ENCODE measurements at regions not wholly inside any gene's neighbourhood (a gene's known extent, or its start where the extent isn't known, plus 50 kb on each side); places are given as distances from the start of the nearest gene placed in this dataset.
"Not testable (repeated sequence)": the region's sequence is repeated elsewhere in the genome, so short reads cannot be mapped to it uniquely, and the experiment has no call there.

GRCh38 chr11:91997226-91997625, 227.4 kb upstream of the FAT3 start:
- Histone ChIP-seq H3K36me3 (replicated peaks; ENCODE audit: low read depth, low read length) (no peaks in the 10 kb centered on the region), H3K79me2 (ENCODE audit: low read length) (no peaks in the 10 kb centered on the region), H2AFZ (ENCODE audit: low read depth, low read length) (no peak overlapping the region), H3K27ac (ENCODE audit: low read length) (no peak overlapping the region), H3K4me3 (ENCODE audit: low read length) (no peak overlapping the region), H3K9ac (ENCODE audit: low read length) (no peak overlapping the region), H3K4me2 (ENCODE audit: low read length) (no peak overlapping the region), H3K4me1 (ENCODE audit: low read length) (no peaks in the 10 kb centered on the region), H4K20me1 (ENCODE audit: insufficient read depth, low read length) (no peaks in the 10 kb centered on the region), H3K9me3 (ENCODE audit: insufficient read depth, low read length) (no peaks in the 10 kb centered on the region), H3K27me3 (ENCODE audit: low read depth, low read length) (no peaks in the 10 kb centered on the region)
- TF ChIP-seq EZH2phosphoT487 (IDR thresholded peaks at IDR 0.05; ENCODE audit: low read depth) = no peak
- TF ChIP-seq, protein P1, sequence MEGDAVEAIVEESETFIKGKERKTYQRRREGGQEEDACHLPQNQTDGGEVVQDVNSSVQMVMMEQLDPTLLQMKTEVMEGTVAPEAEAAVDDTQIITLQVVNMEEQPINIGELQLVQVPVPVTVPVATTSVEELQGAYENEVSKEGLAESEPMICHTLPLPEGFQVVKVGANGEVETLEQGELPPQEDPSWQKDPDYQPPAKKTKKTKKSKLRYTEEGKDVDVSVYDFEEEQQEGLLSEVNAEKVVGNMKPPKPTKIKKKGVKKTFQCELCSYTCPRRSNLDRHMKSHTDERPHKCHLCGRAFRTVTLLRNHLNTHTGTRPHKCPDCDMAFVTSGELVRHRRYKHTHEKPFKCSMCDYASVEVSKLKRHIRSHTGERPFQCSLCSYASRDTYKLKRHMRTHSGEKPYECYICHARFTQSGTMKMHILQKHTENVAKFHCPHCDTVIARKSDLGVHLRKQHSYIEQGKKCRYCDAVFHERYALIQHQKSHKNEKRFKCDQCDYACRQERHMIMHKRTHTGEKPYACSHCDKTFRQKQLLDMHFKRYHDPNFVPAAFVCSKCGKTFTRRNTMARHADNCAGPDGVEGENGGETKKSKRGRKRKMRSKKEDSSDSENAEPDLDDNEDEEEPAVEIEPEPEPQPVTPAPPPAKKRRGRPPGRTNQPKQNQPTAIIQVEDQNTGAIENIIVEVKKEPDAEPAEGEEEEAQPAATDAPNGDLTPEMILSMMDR (IDR thresholded peaks at IDR 0.05; ENCODE audit: low read depth, low read length) = no peak

DNA sequence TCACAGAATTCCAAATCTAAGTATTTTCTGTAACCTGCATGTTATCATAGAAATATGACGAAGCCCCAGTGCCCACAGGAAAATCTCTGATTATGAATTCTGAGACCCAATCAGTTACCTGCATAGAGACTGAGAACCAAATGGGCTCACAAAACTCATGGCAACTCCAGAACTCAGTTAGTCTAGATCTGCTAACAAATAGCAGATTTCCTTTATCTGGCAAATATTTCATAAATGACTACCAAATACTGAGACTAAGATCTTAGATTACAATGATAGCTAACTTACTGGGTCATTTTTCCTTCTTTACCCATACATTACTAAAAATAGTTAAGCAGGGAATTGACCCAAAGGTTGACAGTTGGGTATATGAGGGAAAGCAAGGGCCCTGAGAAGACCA, 228.1 kb upstream of the FAT3 start:
- TF ChIP-seq, protein P1 (IDR thresholded peaks at IDR 0.05; ENCODE audit: low read depth, low read length) = no peak
- no peak for TF ChIP-seq EZH2phosphoT487 (IDR thresholded peaks at IDR 0.05; ENCODE audit: low read depth)
- no peak overlapping the region for H3K4me3 ChIP-seq (ENCODE audit: low read length)
- no peak overlapping the region for H3K27ac ChIP-seq (ENCODE audit: low read length)
- no peaks in the 10 kb centered on the region for H3K9me3 ChIP-seq (ENCODE audit: insufficient read depth, low read length)
- H2AFZ ChIP-seq (ENCODE audit: low read depth, low read length) = no peak overlapping the region
- H3K79me2 ChIP-seq (ENCODE audit: low read length) = no peaks in the 10 kb centered on the region
- no peaks in the 10 kb centered on the region for H3K36me3 ChIP-seq (replicated peaks; ENCODE audit: low read depth, low read length)
- H3K27me3 ChIP-seq (ENCODE audit: low read depth, low read length) = no peaks in the 10 kb centered on the region
- H3K9ac ChIP-seq (ENCODE audit: low read length) = no peak overlapping the region
- H3K4me1 ChIP-seq (ENCODE audit: low read length) = no peaks in the 10 kb centered on the region
- no peak overlapping the region for H3K4me2 ChIP-seq (ENCODE audit: low read length)
- no peaks in the 10 kb centered on the region for H4K20me1 ChIP-seq (ENCODE audit: insufficient read depth, low read length)

- H3K9ac ChIP-seq (ENCODE audit: low read length); H3K79me2 ChIP-seq (ENCODE audit: low read length); H3K4me2 ChIP-seq (ENCODE audit: low read length); H3K27me3 ChIP-seq (ENCODE audit: low read depth, low read length); H2AFZ ChIP-seq (ENCODE audit: low read depth, low read length); H3K36me3 ChIP-seq (replicated peaks; ENCODE audit: low read depth, low read length); H3K4me1 ChIP-seq (ENCODE audit: low read length); H3K4me3 ChIP-seq (ENCODE audit: low read length); H3K9me3 ChIP-seq (ENCODE audit: insufficient read depth, low read length); H3K27ac ChIP-seq (ENCODE audit: low read length); H4K20me1 ChIP-seq (ENCODE audit: insufficient read depth, low read length): not testable (repeated sequence)
These were observed 236.2 kb upstream of the FAT3 start for GRCh38 chr11:91988443-91988842.

GRCh38 chr11:91986218-91986617, 238.4 kb upstream of the FAT3 start:
- H3K27ac ChIP-seq (ENCODE audit: low read length) = no peak overlapping the region
- H3K27me3 ChIP-seq (ENCODE audit: low read depth, low read length) = no peaks in the 10 kb centered on the region
- no peaks in the 10 kb centered on the region for H3K79me2 ChIP-seq (ENCODE audit: low read length)
- H2AFZ ChIP-seq (ENCODE audit: low read depth, low read length) = no peak overlapping the region
- no peak overlapping the region for H3K4me2 ChIP-seq (ENCODE audit: low read length)
- H3K9ac ChIP-seq (ENCODE audit: low read length) = no peak overlapping the region
- 0 out of 2 replicates have a peak, but pooled peaks cover 4% of the 10 kb centered on the region for H3K9me3 ChIP-seq (ENCODE audit: insufficient read depth, low read length)
- TF ChIP-seq, protein P1 (IDR thresholded peaks at IDR 0.05; ENCODE audit: low read depth, low read length) = no peak
- no peak for TF ChIP-seq EZH2phosphoT487 (IDR thresholded peaks at IDR 0.05; ENCODE audit: low read depth)
- H3K36me3 ChIP-seq (replicated peaks; ENCODE audit: low read depth, low read length) = no peaks in the 10 kb centered on the region
- no peak overlapping the region for H3K4me3 ChIP-seq (ENCODE audit: low read length)
- no peaks in the 10 kb centered on the region for H4K20me1 ChIP-seq (ENCODE audit: insufficient read depth, low read length)
- no peaks in the 10 kb centered on the region for H3K4me1 ChIP-seq (ENCODE audit: low read length)
